AG04449 (cell line): ENCODE measurements at regions not wholly inside any gene's neighbourhood (a gene's known extent, or its start where the extent isn't known, plus 50 kb on each side); places are given as distances from the start of the nearest gene placed in this dataset.

ENCODE experiments used
- CTCF ChIA-PET: fragments of 350-600 bp; formaldehyde crosslinking; extraction: SDS; loops from one replicate; lab custom pipeline; 2021; ENCODE audit warnings: antibody characterized with exemption; lab: Yijun Ruan, JAX
- POLR2A ChIA-PET: fragments of 400-600, 350-600 bp; formaldehyde crosslinking; extraction: SDS; loops from one replicate; lab custom pipeline; 2020; ENCODE audit warnings: antibody characterized with exemption, inconsistent platforms; lab: Yijun Ruan, JAX
- DNase-seq: peaks from one replicate; pipeline ENCODE4 v3.0.0-alpha.2; 2010; ENCODE audit warnings: low read depth, low spot score
- H3K4me3 ChIP-seq: 2 replicates; pipeline ENCODE4 v1.5.1; 2011; ENCODE audit warnings: low read depth, mild to moderate bottlenecking, control low read depth, low read length
- CTCF ChIP-seq: IDR thresholded peaks from one replicate; pipeline ENCODE4 v1.5.1; 2011; ENCODE audit warnings: mild to moderate bottlenecking, moderate library complexity, low read length, control low read depth, inconsistent platforms; ENCODE audit not compliant: insufficient read depth; ENCODE audit errors: missing control alignments

- TF ChIP-seq CTCF: no peak
- ChIA-PET CTCF (interaction anchor here (2.1 kb wide), 1 partner anchor 268 kb away, joined by 6 read pairs; no protein-coding TSS in a partner anchor), POLR2A (no interaction called here)
- H3K4me3 ChIP-seq: no peak overlapping the region
- no peak for DNase-seq
Observed at GRCh38 chr20:56897958-56898349, 268.8 kb downstream of the TFAP2C start.

- no peak for DNase-seq
- H3K4me3 ChIP-seq: no peak overlapping the region
- CTCF ChIA-PET: no interaction called here
- no peak for TF ChIP-seq CTCF
- POLR2A ChIA-PET: no interaction called here
Observed at GRCh38 chr20:56899506-56899905, 270.4 kb downstream of the TFAP2C start.

- ChIA-PET POLR2A (no interaction called here), CTCF (no interaction called here)
Observed at GRCh38 chr20:56900252-56900651, 271.1 kb downstream of the TFAP2C start.

GRCh38 chr20:56903421-56903820 lies 274.3 kb downstream of the TFAP2C start:
- no peak for DNase-seq
- no peak overlapping the region for H3K4me3 ChIP-seq
- TF ChIP-seq CTCF: no peak
- POLR2A ChIA-PET: no interaction called here
- CTCF ChIA-PET: no interaction called here

More at GRCh38 chr20:56900252-56900651, 271.1 kb downstream of the TFAP2C start:
- H3K4me3 ChIP-seq: no peak overlapping the region
- TF ChIP-seq CTCF: no peak
- DNase-seq: no peak

GRCh38 chr20:56903858-56904257 lies 274.8 kb downstream of the TFAP2C start:
- DNase-seq: no peak
- POLR2A ChIA-PET: no interaction called here
- no peak for TF ChIP-seq CTCF
- no peak overlapping the region for H3K4me3 ChIP-seq
- CTCF ChIA-PET: no interaction called here

- POLR2A ChIA-PET: no interaction called here
- CTCF ChIA-PET: no interaction called here
- DNase-seq: no peak
- H3K4me3 ChIP-seq: no peak overlapping the region
- no peak for TF ChIP-seq CTCF
Observed at GRCh38 chr20:56909918-56910714, 281.0 kb downstream of the TFAP2C start.
